ENCODE measurements at regions not wholly inside any gene's neighbourhood (a gene's known extent, or its start where the extent isn't known, plus 50 kb on each side); places are given as distances from the start of the nearest gene placed in this dataset.
"Not testable (repeated sequence)": the region's sequence is repeated elsewhere in the genome, so short reads cannot be mapped to it uniquely, and the experiment has no call there.

- DNase-seq: no peak
These were observed 86.8 kb downstream of the NDUFA12 start for GRCh38 chr12:94916663-94917062.

DNA sequence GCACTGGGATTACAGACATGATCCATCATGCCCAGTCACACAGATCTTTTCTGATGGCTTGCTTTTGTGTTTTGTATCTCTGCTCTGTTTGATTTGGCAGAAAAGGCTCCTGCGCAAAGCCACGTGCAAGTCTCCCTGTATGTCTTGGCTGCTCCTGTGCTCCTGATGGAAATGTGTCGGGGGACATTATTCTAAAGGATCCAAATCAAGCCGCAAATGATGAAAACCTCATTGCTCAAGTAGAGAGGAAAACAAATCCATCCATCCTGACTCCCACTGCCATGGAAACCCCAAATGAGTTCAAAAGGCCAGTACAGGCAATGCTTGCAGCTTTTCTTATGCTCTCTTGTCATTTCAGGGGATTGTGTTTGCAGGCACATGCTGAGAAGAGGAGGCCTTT is 93.8 kb downstream of the NDUFA12 start:
- no peak for DNase-seq

DNA sequence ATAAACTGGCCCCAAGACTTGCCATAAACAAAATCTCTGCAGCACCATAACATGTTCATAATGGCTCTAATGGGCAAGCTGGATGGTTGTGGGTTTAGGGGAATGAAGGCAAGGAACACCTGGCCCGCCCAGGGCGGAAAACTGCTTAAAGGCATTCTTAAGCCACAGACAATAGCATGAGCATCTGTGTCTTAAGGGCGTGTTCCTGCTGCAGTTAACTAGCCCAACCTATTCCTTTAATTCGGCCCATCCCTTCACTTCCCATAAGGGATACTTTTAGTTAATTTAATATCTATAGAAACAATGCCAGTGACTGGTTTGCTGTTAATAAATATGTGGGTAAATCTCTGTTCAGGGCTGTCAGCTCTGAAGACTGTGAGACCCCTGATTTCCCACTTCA is 97.7 kb downstream of the NDUFA12 start:
- DNase-seq: not testable (repeated sequence)

DNA sequence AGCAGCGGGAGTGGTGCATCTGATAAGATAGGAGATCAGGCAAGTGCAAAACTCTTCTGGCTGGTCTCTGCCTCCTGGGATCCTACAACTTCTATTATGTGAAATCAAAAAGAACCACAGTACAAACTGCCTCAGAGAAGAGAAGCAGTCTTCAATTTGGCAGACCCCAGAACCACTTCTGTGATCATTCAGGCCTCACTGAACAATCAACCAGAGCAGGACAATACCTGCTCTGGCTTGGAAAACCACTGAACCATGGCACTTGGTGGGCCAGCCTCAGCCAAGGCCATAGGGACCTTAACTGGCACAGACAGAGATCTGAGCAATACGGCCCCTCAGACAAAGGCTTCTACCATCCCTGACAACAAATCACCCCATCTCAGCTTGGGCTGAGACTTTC is 103.0 kb downstream of the NDUFA12 start:
- no peak for DNase-seq

- DNase-seq: no peak
These were observed 105.1 kb downstream of the NDUFA12 start for GRCh38 chr12:94898388-94898787.

GRCh38 chr12:94892544-94893267 is 110.8 kb downstream of the NDUFA12 start:
- DNase-seq: no peak

DNA sequence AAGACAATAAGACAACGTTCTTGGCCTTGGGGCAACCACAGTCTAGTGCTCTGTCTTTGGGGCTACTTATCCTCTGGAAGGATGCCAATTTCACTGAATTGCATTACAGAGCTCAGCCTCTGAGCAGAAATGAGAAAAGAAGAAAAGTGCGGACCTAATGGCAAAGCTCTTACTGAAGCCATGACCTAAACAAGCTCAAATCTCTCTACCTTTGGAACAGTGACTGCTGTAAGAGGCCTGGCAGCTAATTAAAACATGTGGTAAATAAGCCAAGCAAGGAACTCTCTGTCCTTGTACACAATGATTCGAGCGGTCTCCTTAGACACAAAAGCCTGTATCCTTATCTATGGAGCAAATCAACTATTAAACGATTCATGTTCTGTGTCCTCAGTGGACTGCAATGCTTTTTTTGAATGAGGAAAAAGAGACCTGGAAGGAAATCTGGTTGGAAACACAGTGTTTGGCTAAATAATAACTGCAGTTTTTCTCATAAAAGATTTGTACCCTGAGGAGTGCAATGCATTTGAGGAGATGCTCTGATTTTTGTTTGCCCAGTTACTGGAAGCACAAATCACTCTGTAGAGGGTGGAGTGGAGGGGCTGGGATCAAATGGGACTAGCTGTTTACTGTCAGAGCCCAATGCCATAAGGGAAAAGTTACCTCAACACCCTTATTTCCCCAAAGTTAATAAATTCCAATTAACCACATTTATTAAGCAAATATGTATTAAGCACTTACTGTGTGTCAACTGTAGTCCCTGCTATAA is 113.9 kb downstream of the NDUFA12 start:
- DNase-seq: no peak

- no peak for DNase-seq
These were observed 124.0 kb downstream of the NDUFA12 start for GRCh38 chr12:94879542-94879941.

GRCh38 chr12:94875525-94875924 is 128.0 kb downstream of the NDUFA12 start:
- DNase-seq: no peak

- no peak for DNase-seq
These were observed 128.8 kb downstream of the NDUFA12 start for GRCh38 chr12:94874518-94875302.

- no peak for DNase-seq
These were observed 129.6 kb downstream of the NDUFA12 start for GRCh38 chr12:94873734-94874517.

- no peak for DNase-seq
These were observed 130.3 kb downstream of the NDUFA12 start for GRCh38 chr12:94872971-94873733.

DNA sequence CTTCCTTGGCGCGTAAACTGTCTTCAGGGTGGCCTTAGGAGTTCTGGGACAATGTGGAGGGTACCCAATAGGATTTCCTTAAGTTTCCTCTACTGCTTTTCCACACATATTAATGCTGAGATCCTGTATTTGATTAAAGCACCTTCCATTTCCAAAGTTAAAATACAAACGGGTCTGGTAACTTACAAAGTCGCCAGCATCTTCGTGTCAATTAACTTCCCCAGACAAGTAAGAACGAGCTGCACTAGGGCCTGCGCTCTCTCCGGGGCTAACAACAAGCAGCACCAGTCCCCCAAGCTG is 130.9 kb downstream of the NDUFA12 start:
- no peak for DNase-seq

- no peak for DNase-seq
These were observed 131.4 kb downstream of the NDUFA12 start for GRCh38 chr12:94872007-94872653.

- DNase-seq: no peak
These were observed 133.0 kb downstream of the NDUFA12 start for GRCh38 chr12:94870511-94870910.

DNA sequence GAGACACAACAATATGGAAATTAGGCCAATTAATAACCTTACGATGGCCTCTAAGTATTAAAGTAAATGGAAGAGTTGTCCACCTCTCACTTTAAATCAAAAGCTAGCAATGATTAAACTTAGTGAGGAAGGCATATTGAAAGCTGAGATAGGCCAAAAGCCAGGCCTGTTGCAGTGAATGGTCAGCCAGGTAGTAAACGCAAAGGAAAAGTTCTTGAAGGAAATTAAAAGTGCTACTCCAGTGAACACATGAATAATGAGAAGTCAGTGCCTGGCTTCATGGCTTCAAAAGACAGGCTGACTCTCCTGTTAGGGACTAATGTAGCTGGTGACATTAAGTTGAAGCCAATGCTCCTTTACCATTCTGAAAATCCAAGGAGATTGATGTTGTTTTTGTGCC is 135.3 kb downstream of the NDUFA12 start:
- DNase-seq: no peak

GRCh38 chr12:94867066-94867855 is 136.2 kb downstream of the NDUFA12 start:
- DNase-seq: no peak

DNA sequence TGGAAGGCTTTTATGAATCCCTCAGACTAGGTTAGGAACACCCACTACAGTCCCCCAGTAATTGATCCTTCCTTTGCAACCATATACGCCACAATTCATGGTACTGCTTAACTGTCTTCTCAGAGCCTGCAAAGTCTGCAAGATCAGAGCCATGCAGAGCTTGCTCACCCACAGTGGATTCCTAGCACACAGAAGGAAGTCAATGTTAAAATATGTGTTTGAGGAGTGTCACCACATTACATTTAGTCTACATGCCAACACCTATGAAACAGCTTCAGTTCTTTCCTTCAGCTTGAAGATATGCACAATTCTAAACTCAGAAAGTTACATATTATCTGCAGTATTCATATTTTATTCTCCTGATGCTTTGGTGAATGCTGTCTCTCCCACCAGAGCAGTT is 138.5 kb downstream of the NDUFA12 start:
- DNase-seq: no peak

DNA sequence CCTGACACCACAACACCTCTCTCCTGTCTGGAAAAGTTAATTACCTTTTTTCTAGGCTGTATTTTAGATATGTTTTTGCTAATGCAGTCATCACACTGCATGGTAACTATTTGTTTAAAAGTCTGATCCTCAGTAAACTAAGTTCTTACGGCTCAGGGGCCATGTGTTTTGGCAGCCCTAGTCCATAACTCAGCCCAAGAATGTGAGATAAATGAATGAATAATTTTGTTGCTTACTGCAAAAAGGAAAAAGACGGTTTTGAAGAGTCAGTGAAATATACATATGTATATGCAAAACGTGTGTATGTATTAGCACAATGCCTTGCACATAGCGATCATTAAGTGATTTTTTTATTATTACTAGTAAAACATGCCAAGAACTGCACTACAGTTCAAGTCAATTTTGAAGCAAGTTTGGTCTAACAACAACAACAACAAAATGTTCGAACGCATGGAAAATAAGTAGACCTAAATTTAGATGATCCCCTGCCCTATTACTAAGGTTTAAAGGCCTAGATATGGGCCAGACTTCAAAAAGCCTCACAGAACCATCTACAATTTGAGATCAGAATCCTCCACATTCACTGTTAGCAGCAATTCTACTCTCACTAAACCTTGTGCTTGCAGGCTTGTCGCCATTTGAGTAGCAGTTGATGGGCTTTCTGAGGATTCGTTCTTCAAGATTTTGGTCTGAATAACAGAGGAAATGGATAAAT is 140.0 kb downstream of the NDUFA12 start:
- no peak for DNase-seq

- DNase-seq: no peak
These were observed 141.1 kb downstream of the NDUFA12 start for GRCh38 chr12:94862421-94862820.

All from NCI-H1048 (cell line).